Activated CD8-positive, alpha-beta memory T cell treated with anti-CD3 and anti-CD28 coated beads, Interleukin-2, amount 50 U/mL, for 1 hour (primary cell): ENCODE measurements at regions not wholly inside any gene's neighbourhood (a gene's known extent, or its start where the extent isn't known, plus 50 kb on each side); places are given as distances from the start of the nearest gene placed in this dataset.

ENCODE experiments used
- DNase-seq: peaks from one replicate; pipeline ENCODE4 v3.0.0-alpha.2; 2020; ENCODE audit errors: extremely low read depth

- DNase-seq, result no peak
These were observed 103.6 kb upstream of the TBL1XR1 start for GRCh38 chr3:177300842-177301241.

- no peak for DNase-seq
These were observed 109.0 kb upstream of the TBL1XR1 start for GRCh38 chr3:177306252-177306651.

GRCh38 chr3:177307391-177307790, 110.1 kb upstream of the TBL1XR1 start:
- DNase-seq, result no peak

- no peak for DNase-seq
These were observed 110.5 kb upstream of the TBL1XR1 start for GRCh38 chr3:177307826-177308225.

- no peak for DNase-seq
These were observed 111.0 kb upstream of the TBL1XR1 start for GRCh38 chr3:177308286-177308685.

GRCh38 chr3:177308911-177309310, 111.6 kb upstream of the TBL1XR1 start:
- no peak for DNase-seq

GRCh38 chr3:177312491-177312890, 115.2 kb upstream of the TBL1XR1 start:
- no peak for DNase-seq

GRCh38 chr3:177314897-177315296, 117.6 kb upstream of the TBL1XR1 start:
- no peak for DNase-seq

- DNase-seq, result no peak
These were observed 120.0 kb upstream of the TBL1XR1 start for GRCh38 chr3:177317247-177317646.

GRCh38 chr3:177318559-177318958, 121.3 kb upstream of the TBL1XR1 start:
- no peak for DNase-seq

- no peak for DNase-seq
These were observed 123.5 kb upstream of the TBL1XR1 start for GRCh38 chr3:177320765-177321247.

- no peak for DNase-seq
These were observed 124.5 kb upstream of the TBL1XR1 start for GRCh38 chr3:177321819-177322218.

- no peak for DNase-seq
These were observed 125.6 kb upstream of the TBL1XR1 start for GRCh38 chr3:177322881-177323280.

- no peak for DNase-seq
These were observed 132.6 kb upstream of the TBL1XR1 start for GRCh38 chr3:177329854-177330253.

- DNase-seq, result no peak
These were observed 133.5 kb upstream of the TBL1XR1 start for GRCh38 chr3:177330779-177331178.

- no peak for DNase-seq
These were observed 134.0 kb upstream of the TBL1XR1 start for GRCh38 chr3:177331203-177331835.

GRCh38 chr3:177332955-177333354, 135.7 kb upstream of the TBL1XR1 start:
- DNase-seq, result no peak

GRCh38 chr3:177333533-177334520, 136.5 kb upstream of the TBL1XR1 start:
- DNase-seq, result no peak

- DNase-seq, result no peak
These were observed 137.5 kb upstream of the TBL1XR1 start for GRCh38 chr3:177334803-177335202.

- DNase-seq, result no peak
These were observed 138.4 kb upstream of the TBL1XR1 start for GRCh38 chr3:177335728-177336127.

- no peak for DNase-seq
These were observed 139.7 kb upstream of the TBL1XR1 start for GRCh38 chr3:177336873-177337450.

GRCh38 chr3:177337541-177338331, 140.5 kb upstream of the TBL1XR1 start:
- DNase-seq, result no peak
